ENCODE measurements at regions not wholly inside any gene's neighbourhood (a gene's known extent, or its start where the extent isn't known, plus 50 kb on each side); places are given as distances from the start of the nearest gene placed in this dataset.

GRCh38 chr21:17053321-17053720, 459.5 kb upstream of the CXADR start:
- Histone ChIP-seq H3K9me3 (ENCODE audit: low read depth, low read length) (no peaks in the 10 kb centered on the region), H3K27ac (no peak overlapping the region), H3K36me3 (ENCODE audit: insufficient read depth, low read length) (no peaks in the 10 kb centered on the region), H3K9ac (ENCODE audit: insufficient read length) (no peak overlapping the region), H3K4me3 (no peak overlapping the region)
- TF ChIP-seq EZH2 (IDR thresholded peaks at IDR 0.05) (no peak), FOXP2 (optimal IDR thresholded peaks at IDR 0.05; ENCODE audit: control extremely low read depth, extremely low read length, insufficient read depth) (no peak), POLR2AphosphoS5 (IDR thresholded peaks at IDR 0.05; ENCODE audit: borderline replicate concordance, low read depth, low read length) (no peak)
- no peak for DNase-seq (ENCODE audit: low read depth, low spot score)

DNA sequence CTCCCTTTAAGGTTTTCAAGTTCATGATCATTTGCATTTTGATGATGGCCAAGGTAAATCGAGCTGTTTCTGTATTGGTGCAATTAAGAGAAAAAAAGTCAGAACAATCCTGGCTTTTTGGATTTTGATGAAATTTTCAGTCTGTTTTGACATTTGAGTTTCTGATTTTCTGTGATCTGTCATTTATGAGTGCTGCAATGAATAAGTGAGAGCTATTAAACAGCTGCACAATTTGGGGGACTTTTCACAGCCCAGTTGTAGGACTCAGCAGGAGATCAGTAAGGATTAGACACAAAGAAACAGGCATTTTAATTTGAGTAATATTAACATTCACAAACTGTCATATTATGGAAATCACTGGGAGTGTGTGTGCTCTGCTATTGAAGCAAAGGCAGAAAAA, 452.9 kb upstream of the CXADR start:
- Histone ChIP-seq H3K9ac (ENCODE audit: insufficient read length) (peak overlapping the region; percentile 2), H3K36me3 (ENCODE audit: insufficient read depth, low read length) (no peaks in the 10 kb centered on the region), H3K4me3 (no peak overlapping the region), H3K27ac (no peak overlapping the region), H3K9me3 (ENCODE audit: low read depth, low read length) (no peaks in the 10 kb centered on the region)
- DNase-seq (ENCODE audit: low read depth, low spot score) = no peak
- TF ChIP-seq POLR2AphosphoS5 (IDR thresholded peaks at IDR 0.05; ENCODE audit: borderline replicate concordance, low read depth, low read length) (no peak), EZH2 (IDR thresholded peaks at IDR 0.05) (no peak), FOXP2 (optimal IDR thresholded peaks at IDR 0.05; ENCODE audit: control extremely low read depth, extremely low read length, insufficient read depth) (no peak)

GRCh38 chr21:17066006-17066405, 446.8 kb upstream of the CXADR start:
- H3K4me3 ChIP-seq = no peak overlapping the region
- H3K36me3 ChIP-seq (ENCODE audit: insufficient read depth, low read length) = no peaks in the 10 kb centered on the region
- no peak for DNase-seq (ENCODE audit: low read depth, low spot score)
- no peak overlapping the region for H3K27ac ChIP-seq
- H3K9ac ChIP-seq (ENCODE audit: insufficient read length) = no peak overlapping the region
- TF ChIP-seq EZH2 (IDR thresholded peaks at IDR 0.05) (no peak), FOXP2 (optimal IDR thresholded peaks at IDR 0.05; ENCODE audit: control extremely low read depth, extremely low read length, insufficient read depth) (no peak), POLR2AphosphoS5 (IDR thresholded peaks at IDR 0.05; ENCODE audit: borderline replicate concordance, low read depth, low read length) (no peak)
- H3K9me3 ChIP-seq (ENCODE audit: low read depth, low read length) = no peaks in the 10 kb centered on the region

DNA sequence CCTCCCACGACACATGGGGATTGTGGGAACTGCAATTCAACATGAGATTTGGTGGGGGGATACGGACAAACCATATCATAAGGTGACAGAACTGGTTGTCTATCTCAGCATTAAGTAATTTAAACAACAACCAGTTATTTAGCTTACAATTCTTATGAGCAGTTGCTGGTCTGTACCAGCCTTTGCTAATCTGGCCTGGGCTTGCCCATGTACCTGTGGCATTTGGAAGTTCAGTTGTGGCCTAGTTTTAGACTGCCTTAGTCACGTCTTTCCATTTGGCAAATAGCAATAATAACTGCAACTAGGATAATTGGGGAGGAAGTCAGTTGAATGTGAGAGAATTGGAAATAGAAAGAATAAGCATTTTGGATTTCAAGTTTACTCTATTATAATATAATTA, 441.8 kb upstream of the CXADR start:
- no peak overlapping the region for H3K4me3 ChIP-seq
- H3K9me3 ChIP-seq (ENCODE audit: low read depth, low read length) = no peaks in the 10 kb centered on the region
- H3K36me3 ChIP-seq (ENCODE audit: insufficient read depth, low read length) = no peaks in the 10 kb centered on the region
- no peak for DNase-seq (ENCODE audit: low read depth, low spot score)
- no peak overlapping the region for H3K9ac ChIP-seq (ENCODE audit: insufficient read length)
- no peak overlapping the region for H3K27ac ChIP-seq
- TF ChIP-seq EZH2 (IDR thresholded peaks at IDR 0.05) = no peak
- no peak for TF ChIP-seq FOXP2 (optimal IDR thresholded peaks at IDR 0.05; ENCODE audit: control extremely low read depth, extremely low read length, insufficient read depth)
- TF ChIP-seq POLR2AphosphoS5 (IDR thresholded peaks at IDR 0.05; ENCODE audit: borderline replicate concordance, low read depth, low read length) = no peak

- Histone ChIP-seq H3K36me3 (ENCODE audit: insufficient read depth, low read length) (no peaks in the 10 kb centered on the region), H3K27ac (no peak overlapping the region), H3K4me3 (no peak overlapping the region), H3K9me3 (ENCODE audit: low read depth, low read length) (no peaks in the 10 kb centered on the region), H3K9ac (ENCODE audit: insufficient read length) (no peak overlapping the region)
- DNase-seq (ENCODE audit: low read depth, low spot score) = no peak
- TF ChIP-seq EZH2 (IDR thresholded peaks at IDR 0.05) = no peak
- no peak for TF ChIP-seq POLR2AphosphoS5 (IDR thresholded peaks at IDR 0.05; ENCODE audit: borderline replicate concordance, low read depth, low read length)
- no peak for TF ChIP-seq FOXP2 (optimal IDR thresholded peaks at IDR 0.05; ENCODE audit: control extremely low read depth, extremely low read length, insufficient read depth)
Measured at GRCh38 chr21:17081193-17081592, 431.6 kb upstream of the CXADR start.

DNA sequence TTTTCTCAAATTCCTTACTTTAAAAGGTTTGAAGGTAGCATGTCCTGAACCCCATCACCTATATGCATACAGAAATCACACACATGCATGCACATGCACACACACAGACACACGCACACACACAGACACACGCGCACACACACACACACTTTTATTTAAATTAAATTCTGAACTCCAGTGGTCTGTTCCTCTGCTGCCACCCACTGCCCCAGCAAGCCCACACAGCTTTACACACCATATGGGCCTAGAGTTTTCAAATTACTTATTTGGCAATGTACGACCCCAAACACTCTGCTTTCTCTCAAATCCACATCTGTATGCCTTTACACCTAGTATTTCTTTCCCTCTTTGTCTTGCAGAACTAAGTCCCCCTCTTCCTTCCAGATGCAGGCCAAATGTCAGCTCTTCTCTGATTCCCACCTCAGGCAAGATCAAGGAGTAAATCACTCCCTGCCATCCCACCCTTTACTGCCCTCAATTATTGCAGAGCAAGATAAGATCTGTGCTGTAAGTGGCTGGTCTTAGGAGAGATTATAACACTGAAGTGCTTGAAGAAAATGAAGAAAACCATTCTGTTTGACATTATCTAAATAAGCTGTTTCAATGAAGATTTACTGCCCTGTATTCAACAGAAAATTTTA, 429.9 kb upstream of the CXADR start:
- DNase-seq (ENCODE audit: low read depth, low spot score) = no peak
- TF ChIP-seq EZH2 (IDR thresholded peaks at IDR 0.05) (no peak), POLR2AphosphoS5 (IDR thresholded peaks at IDR 0.05; ENCODE audit: borderline replicate concordance, low read depth, low read length) (no peak), FOXP2 (optimal IDR thresholded peaks at IDR 0.05; ENCODE audit: control extremely low read depth, extremely low read length, insufficient read depth) (no peak)
- H3K4me3 ChIP-seq = no peak overlapping the region
- H3K9ac ChIP-seq (ENCODE audit: insufficient read length) = no peak overlapping the region
- no peaks in the 10 kb centered on the region for H3K9me3 ChIP-seq (ENCODE audit: low read depth, low read length)
- H3K36me3 ChIP-seq (ENCODE audit: insufficient read depth, low read length) = no peaks in the 10 kb centered on the region
- H3K27ac ChIP-seq = no peak overlapping the region

- Histone ChIP-seq H3K9me3 (ENCODE audit: low read depth, low read length) (no peaks in the 10 kb centered on the region), H3K36me3 (ENCODE audit: insufficient read depth, low read length) (no peaks in the 10 kb centered on the region), H3K9ac (ENCODE audit: insufficient read length) (peak overlapping the region; percentile 40), H3K27ac (peak overlapping the region; percentile 65), H3K4me3 (peak overlapping the region; percentile 48)
- peak; percentile 35 for DNase-seq (ENCODE audit: low read depth, low spot score)
- TF ChIP-seq EZH2 (IDR thresholded peaks at IDR 0.05) = no peak
- TF ChIP-seq FOXP2 (optimal IDR thresholded peaks at IDR 0.05; ENCODE audit: control extremely low read depth, extremely low read length, insufficient read depth) = no peak
- TF ChIP-seq POLR2AphosphoS5 (IDR thresholded peaks at IDR 0.05; ENCODE audit: borderline replicate concordance, low read depth, low read length) = no peak
Measured at GRCh38 chr21:17085707-17086106, 427.1 kb upstream of the CXADR start.

DNA sequence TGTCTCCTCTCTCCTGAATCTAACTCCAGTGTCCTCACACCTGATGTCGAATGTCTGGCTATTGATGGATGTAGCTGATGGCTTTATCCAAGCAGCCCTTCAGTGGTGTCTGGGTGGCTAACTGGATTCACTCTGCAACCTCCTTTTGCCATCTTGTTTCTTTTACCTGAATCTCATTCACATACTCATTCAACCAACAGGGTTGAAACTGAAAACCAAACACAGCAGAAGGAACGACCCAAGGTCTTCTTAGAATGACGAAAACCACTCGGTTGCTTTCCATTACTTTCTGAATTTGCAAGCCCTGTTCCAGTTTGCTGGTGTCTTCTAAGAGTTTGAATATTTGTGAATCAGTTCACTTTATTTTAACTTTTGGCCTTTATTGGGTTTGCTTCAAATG, 424.3 kb upstream of the CXADR start:
- Histone ChIP-seq H3K4me3 (no peak overlapping the region), H3K27ac (no peak overlapping the region), H3K36me3 (ENCODE audit: insufficient read depth, low read length) (no peaks in the 10 kb centered on the region), H3K9ac (ENCODE audit: insufficient read length) (no peak overlapping the region), H3K9me3 (ENCODE audit: low read depth, low read length) (no peaks in the 10 kb centered on the region)
- DNase-seq (ENCODE audit: low read depth, low spot score) = no peak
- no peak for TF ChIP-seq POLR2AphosphoS5 (IDR thresholded peaks at IDR 0.05; ENCODE audit: borderline replicate concordance, low read depth, low read length)
- TF ChIP-seq FOXP2 (optimal IDR thresholded peaks at IDR 0.05; ENCODE audit: control extremely low read depth, extremely low read length, insufficient read depth) = no peak
- TF ChIP-seq EZH2 (IDR thresholded peaks at IDR 0.05) = no peak

DNA sequence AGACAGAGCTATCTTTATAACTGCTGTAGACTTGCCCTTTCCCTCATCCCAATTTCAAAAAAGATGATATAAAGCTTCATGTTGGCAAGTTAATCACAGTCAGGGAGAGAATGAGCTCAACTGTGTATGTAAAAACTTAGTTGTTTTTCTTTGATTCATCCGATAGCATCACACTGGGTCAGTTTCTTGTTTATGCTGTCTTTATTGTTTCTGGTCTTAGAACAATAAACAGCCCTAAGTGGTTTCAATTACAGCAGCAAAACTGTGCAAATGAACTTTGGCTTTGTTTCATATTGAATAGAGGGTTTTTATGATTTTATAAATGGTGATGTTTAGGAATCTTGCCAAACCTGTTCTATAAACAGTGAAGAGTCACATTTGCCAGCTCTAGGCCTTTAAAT, 423.8 kb upstream of the CXADR start:
- no peaks in the 10 kb centered on the region for H3K9me3 ChIP-seq (ENCODE audit: low read depth, low read length)
- TF ChIP-seq EZH2 (IDR thresholded peaks at IDR 0.05) (no peak), FOXP2 (optimal IDR thresholded peaks at IDR 0.05; ENCODE audit: control extremely low read depth, extremely low read length, insufficient read depth) (no peak), POLR2AphosphoS5 (IDR thresholded peaks at IDR 0.05; ENCODE audit: borderline replicate concordance, low read depth, low read length) (no peak)
- no peak overlapping the region for H3K27ac ChIP-seq
- DNase-seq (ENCODE audit: low read depth, low spot score) = no peak
- no peaks in the 10 kb centered on the region for H3K36me3 ChIP-seq (ENCODE audit: insufficient read depth, low read length)
- no peak overlapping the region for H3K4me3 ChIP-seq
- no peak overlapping the region for H3K9ac ChIP-seq (ENCODE audit: insufficient read length)

All from SK-N-MC (cell line).